HL-60 (cell line): ENCODE measurements at regions not wholly inside any gene's neighbourhood (a gene's known extent, or its start where the extent isn't known, plus 50 kb on each side); places are given as distances from the start of the nearest gene placed in this dataset.

Experiments used
- DNase-seq, 2 experiments: peaks; one replicate each; pipeline ENCODE4 v3.0.0-alpha.2; 2010 to 2020; ENCODE audit warnings: low read depth in 1 of 2, low spot score in 1 of 2
- H3K27ac ChIP-seq: fragments of 250-450 bp; sonication (Bioruptor Pico); replicated peaks from 2 replicates; pipeline ENCODE4 v1.5.1; 2020; ENCODE audit warnings: mild to moderate bottlenecking, moderate library complexity
- H3K27me3 ChIP-seq: fragments of 250-450 bp; sonication (Bioruptor Pico); 2 replicates; pipeline ENCODE4 v1.5.1; 2021; ENCODE audit warnings: mild to moderate bottlenecking, moderate library complexity; ENCODE audit not compliant: insufficient read depth, poor library complexity, severe bottlenecking
- H3K4me3 ChIP-seq: replicated peaks from 2 replicates; pipeline ENCODE4 v1.5.1; 2011; ENCODE audit warnings: mild to moderate bottlenecking, control low read depth, low read length; ENCODE audit not compliant: insufficient read depth
- CTCF ChIP-seq: IDR thresholded peaks from one replicate; pipeline ENCODE4 v1.5.1; 2011; ENCODE audit warnings: low read length, control low read depth, inconsistent platforms; ENCODE audit not compliant: insufficient read depth
- GABPA ChIP-seq: IDR thresholded peaks from 2 replicates; pipeline ENCODE4 v1.6.1; 2012; ENCODE audit warnings: low read depth
- POLR2AphosphoS5 ChIP-seq: IDR thresholded peaks from 2 replicates; pipeline ENCODE4 v1.6.1; 2012; ENCODE audit warnings: low read depth
- REST ChIP-seq: IDR thresholded peaks from 2 replicates; pipeline ENCODE4 v1.6.1; 2012; ENCODE audit warnings: low read depth; ENCODE audit not compliant: insufficient replicate concordance
- SPI1 ChIP-seq: IDR thresholded peaks from 2 replicates; pipeline ENCODE4 v1.6.1; 2012; ENCODE audit warnings: low read depth, mild to moderate bottlenecking, borderline replicate concordance

GRCh38 chr5:99063737-99064136, 134.9 kb upstream of the CHD1 start:
- no peak overlapping the region for H3K27ac ChIP-seq
- no peak overlapping the region for H3K4me3 ChIP-seq
- DNase-seq, result no peak
- no peaks in the 10 kb centered on the region for H3K27me3 ChIP-seq
- no peak for TF ChIP-seq SPI1
- no peak for TF ChIP-seq GABPA
- no peak for TF ChIP-seq REST
- TF ChIP-seq CTCF, result no peak
- TF ChIP-seq POLR2AphosphoS5, result no peak

- DNase-seq, result no peak
- no peak overlapping the region for H3K4me3 ChIP-seq
- no peak overlapping the region for H3K27ac ChIP-seq
- H3K27me3 ChIP-seq, result no peaks in the 10 kb centered on the region
- TF ChIP-seq SPI1, result no peak
- no peak for TF ChIP-seq REST
- no peak for TF ChIP-seq CTCF
- TF ChIP-seq GABPA, result no peak
- no peak for TF ChIP-seq POLR2AphosphoS5
Observed at GRCh38 chr5:99061711-99062110, 132.9 kb upstream of the CHD1 start.

- Histone ChIP-seq H3K27ac (no peak overlapping the region), H3K27me3 (no peaks in the 10 kb centered on the region), H3K4me3 (no peak overlapping the region)
- TF ChIP-seq REST, result no peak
- no peak for TF ChIP-seq GABPA
- TF ChIP-seq CTCF, result no peak
- no peak for TF ChIP-seq POLR2AphosphoS5
- TF ChIP-seq SPI1, result no peak
- no peak for DNase-seq
Observed at GRCh38 chr5:99061299-99061698, 132.5 kb upstream of the CHD1 start.
